Lower lobe of right lung (tissue), 2 donors: ENCODE measurements at regions not wholly inside any gene's neighbourhood (a gene's known extent, or its start where the extent isn't known, plus 50 kb on each side); places are given as distances from the start of the nearest gene placed in this dataset.

Source experiments
- ATAC-seq, 2 donors: fragments of 200-7000 bp; cut with Tn5 transposase; one replicate each; pipeline ENCODE4 v1.9.1; 2020 to 2022; ENCODE audit warnings: mild to moderate bottlenecking in 2 of 2, moderate library complexity in 2 of 2
- DNase-seq: peaks from one replicate; pipeline ENCODE4 v3.0.0-alpha.2; 2020
- H3K27ac ChIP-seq: fragments of 200-600 bp; one replicate; pipeline ENCODE4 v1.8.0; 2022
- H3K27me3 ChIP-seq: fragments of 200-600 bp; one replicate; pipeline ENCODE4 v1.8.0; 2022; ENCODE audit warnings: low read depth
- H3K36me3 ChIP-seq: fragments of 200-600 bp; one replicate; pipeline ENCODE4 v1.8.0; 2022; ENCODE audit warnings: mild to moderate bottlenecking
- H3K4me1 ChIP-seq: fragments of 200-600 bp; one replicate; pipeline ENCODE4 v1.8.0; 2022
- H3K4me3 ChIP-seq: fragments of 200-600 bp; one replicate; pipeline ENCODE4 v1.8.0; 2022; ENCODE audit warnings: mild to moderate bottlenecking
- H3K9me3 ChIP-seq: fragments of 200-600 bp; one replicate; pipeline ENCODE4 v1.8.0; 2022
- CTCF ChIP-seq: fragments of 200-600 bp; IDR thresholded peaks from one replicate; pipeline ENCODE4 v1.8.0; 2022; ENCODE audit warnings: antibody characterized with exemption, mild to moderate bottlenecking
- intact Hi-C: fragments of 100-400 bp; cut with DNase I; formaldehyde crosslinking; loops from one replicate; pipeline ENCODE4 v1.11.0; 2022
- donor health status: DM: no; HTN: yes; CAD: no; lungs with severe emphysema.

GRCh38 chr11:76268498-76268897 lies 62.2 kb upstream of the WNT11 start:
- Histone ChIP-seq H3K27ac (no peak overlapping the region), H3K4me1 (peaks cover 9% of the 10 kb centered on the region), H3K9me3 (no peaks in the 10 kb centered on the region), H3K4me3 (no peak overlapping the region), H3K36me3 (no peaks in the 10 kb centered on the region), H3K27me3 (no peaks in the 10 kb centered on the region)
- no peak for DNase-seq
- no peak for ATAC-seq
- no peak for TF ChIP-seq CTCF
- intact Hi-C loops: no loop called here

GRCh38 chr11:76267556-76267955 lies 61.3 kb upstream of the WNT11 start:
- peaks cover 9% of the 10 kb centered on the region for H3K4me1 ChIP-seq
- intact Hi-C loops: no loop called here
- no peak for DNase-seq
- H3K4me3 ChIP-seq: no peak overlapping the region
- no peak for TF ChIP-seq CTCF
- H3K36me3 ChIP-seq: no peaks in the 10 kb centered on the region
- H3K27me3 ChIP-seq: no peaks in the 10 kb centered on the region
- no peaks in the 10 kb centered on the region for H3K9me3 ChIP-seq
- no peak for ATAC-seq
- no peak overlapping the region for H3K27ac ChIP-seq

GRCh38 chr11:76266286-76267100 lies 60.2 kb upstream of the WNT11 start:
- H3K36me3 ChIP-seq: no peaks in the 10 kb centered on the region

GRCh38 chr11:76265771-76266241 lies 59.5 kb upstream of the WNT11 start:
- H3K4me3 ChIP-seq: no peak overlapping the region
- H3K27me3 ChIP-seq: no peaks in the 10 kb centered on the region
- intact Hi-C loops: no loop called here
- no peaks in the 10 kb centered on the region for H3K9me3 ChIP-seq
- H3K27ac ChIP-seq: peak overlapping the region; percentile 51
- no peak for DNase-seq
- peaks cover 9% of the 10 kb centered on the region for H3K4me1 ChIP-seq
- peak; percentile 42 to 70 for ATAC-seq
- no peaks in the 10 kb centered on the region for H3K36me3 ChIP-seq
- TF ChIP-seq CTCF: no peak

More at GRCh38 chr11:76266286-76267100, 60.2 kb upstream of the WNT11 start:
- H3K27me3 ChIP-seq: no peaks in the 10 kb centered on the region
- intact Hi-C loops: no loop called here
- DNase-seq: no peak
- no peak for ATAC-seq
- TF ChIP-seq CTCF: no peak
- peaks cover 9% of the 10 kb centered on the region for H3K4me1 ChIP-seq
- no peak overlapping the region for H3K4me3 ChIP-seq
- H3K27ac ChIP-seq: peak overlapping the region; percentile 51
- H3K9me3 ChIP-seq: no peaks in the 10 kb centered on the region

GRCh38 chr11:76263657-76264056 lies 57.4 kb upstream of the WNT11 start:
- Histone ChIP-seq H3K27ac (no peak overlapping the region), H3K9me3 (no peaks in the 10 kb centered on the region), H3K4me1 (no peaks in the 10 kb centered on the region), H3K27me3 (no peaks in the 10 kb centered on the region), H3K36me3 (no peaks in the 10 kb centered on the region), H3K4me3 (no peak overlapping the region)
- TF ChIP-seq CTCF: no peak
- intact Hi-C loops: no loop called here
- ATAC-seq (no peak), DNase-seq (no peak)
